OCI-LY1 (cell line): ENCODE measurements at regions not wholly inside any gene's neighbourhood (a gene's known extent, or its start where the extent isn't known, plus 50 kb on each side); places are given as distances from the start of the nearest gene placed in this dataset.

Experiments used
- H2AFZ ChIP-seq: fragments of 200-600 bp; sonication (generic), shearing (Covaris generic); 2 replicates; pipeline ENCODE4 v1.6.0; 2014; ENCODE audit warnings: antibody characterized with exemption, mild to moderate bottlenecking, low read length
- H3F3A ChIP-seq: fragments of 200-600 bp; sonication (generic), shearing (Covaris generic); 2 replicates; pipeline ENCODE4 v1.6.0; 2014; ENCODE audit warnings: mild to moderate bottlenecking, antibody characterized with exemption, low read length, moderate library complexity; ENCODE audit not compliant: insufficient read depth
- H3K27ac ChIP-seq: fragments of 200-600 bp; sonication (generic); 2 replicates; pipeline ENCODE4 v1.5.1; 2014; ENCODE audit warnings: low read length, mixed run types, mild to moderate bottlenecking, low read depth; ENCODE audit not compliant: poor library complexity, severe bottlenecking
- H3K27me3 ChIP-seq: fragments of 200-600 bp; sonication (generic); 2 replicates; pipeline ENCODE4 v1.6.0; 2014; ENCODE audit warnings: antibody characterized with exemption, mild to moderate bottlenecking, low read length, moderate library complexity; ENCODE audit not compliant: insufficient read depth
- H3K36me3 ChIP-seq: fragments of 200-600 bp; sonication (generic); 2 replicates; pipeline ENCODE4 v1.6.1; 2014; ENCODE audit warnings: mild to moderate bottlenecking, antibody characterized with exemption, low read length, moderate library complexity, mixed read lengths; ENCODE audit not compliant: insufficient read depth
- H3K4me1 ChIP-seq: fragments of 200-600 bp; sonication (generic); 2 replicates; pipeline ENCODE4 v1.5.1; 2014; ENCODE audit warnings: mild to moderate bottlenecking, low read length, moderate library complexity; ENCODE audit not compliant: insufficient read depth, severe bottlenecking
- H3K4me2 ChIP-seq: fragments of 200-600 bp; sonication (generic), shearing (Covaris generic); 2 replicates; pipeline ENCODE4 v1.6.1; 2014; ENCODE audit warnings: low read length
- H3K4me3 ChIP-seq: fragments of 200-600 bp; sonication (generic); 2 replicates; pipeline ENCODE4 v1.5.1; 2014; ENCODE audit warnings: low read length, low read depth, mild to moderate bottlenecking, mixed read lengths; ENCODE audit not compliant: poor library complexity, severe bottlenecking
- H3K79me2 ChIP-seq: fragments of 200-600 bp; shearing (Covaris generic); 2 replicates; pipeline ENCODE4 v1.6.1; 2016; ENCODE audit warnings: mixed run types, low read length, mixed read lengths; ENCODE audit not compliant: insufficient read depth
- H3K9ac ChIP-seq: fragments of 200-600 bp; sonication (generic), shearing (Covaris generic); 2 replicates; pipeline ENCODE4 v1.6.1; 2014; ENCODE audit warnings: mild to moderate bottlenecking, low read length, mixed read lengths
- H3K9me2 ChIP-seq: fragments of 200-600 bp; sonication (generic), shearing (Covaris generic); 2 replicates; pipeline ENCODE4 v1.6.1; 2014; ENCODE audit warnings: low read depth, mild to moderate bottlenecking, low read length, mixed read lengths
- H3K9me3 ChIP-seq: fragments of 200-600 bp; shearing (Covaris generic); 2 replicates; pipeline ENCODE4 v1.6.1; 2014; ENCODE audit warnings: low read length, mixed read lengths
- H4K20me1 ChIP-seq: fragments of 200-600 bp; sonication (generic), shearing (Covaris generic); 2 replicates; pipeline ENCODE4 v1.6.0; 2016; ENCODE audit warnings: mild to moderate bottlenecking, low read length; ENCODE audit not compliant: insufficient read depth
- EZH2 ChIP-seq: fragments of 200-600 bp; sonication (generic), shearing (Covaris generic); IDR thresholded peaks from 2 replicates; pipeline ENCODE4 v1.8.0; 2017; ENCODE audit warnings: borderline replicate concordance, mixed run types, mild to moderate bottlenecking, antibody characterized with exemption, low read length, moderate library complexity, mixed read lengths
- TF ChIP-seq, protein P1 (sequence below): fragments of 200-600 bp; sonication (generic), shearing (Covaris generic); IDR thresholded peaks from 2 replicates; pipeline ENCODE4 v1.5.1; 2017; ENCODE audit warnings: mild to moderate bottlenecking, antibody characterized with exemption, low read length, moderate library complexity, mixed read lengths

DNA sequence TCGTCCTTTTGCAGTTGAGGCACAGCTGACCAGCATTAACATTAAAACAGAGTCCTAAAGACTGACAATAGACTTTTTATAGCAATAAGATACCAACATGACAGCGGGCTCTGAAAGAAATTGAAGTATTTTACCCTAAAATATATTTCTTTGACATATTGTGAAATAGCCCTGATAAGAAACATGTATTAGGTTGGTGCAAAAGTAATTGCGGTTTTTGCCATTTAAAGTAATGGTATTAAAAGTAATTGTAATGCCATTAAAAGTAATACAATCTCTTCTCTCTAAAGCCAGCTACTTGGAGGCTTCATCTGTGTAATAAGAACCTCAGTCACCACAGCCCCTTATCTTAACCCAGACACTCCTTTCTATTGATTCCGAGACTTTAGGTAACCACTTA is 394.6 kb downstream of the PREX1 start:
- H3K9me2 ChIP-seq: no peaks in the 10 kb centered on the region
- no peaks in the 10 kb centered on the region for H3K9me3 ChIP-seq
- no peak overlapping the region for H3K27ac ChIP-seq
- TF ChIP-seq, protein P1, sequence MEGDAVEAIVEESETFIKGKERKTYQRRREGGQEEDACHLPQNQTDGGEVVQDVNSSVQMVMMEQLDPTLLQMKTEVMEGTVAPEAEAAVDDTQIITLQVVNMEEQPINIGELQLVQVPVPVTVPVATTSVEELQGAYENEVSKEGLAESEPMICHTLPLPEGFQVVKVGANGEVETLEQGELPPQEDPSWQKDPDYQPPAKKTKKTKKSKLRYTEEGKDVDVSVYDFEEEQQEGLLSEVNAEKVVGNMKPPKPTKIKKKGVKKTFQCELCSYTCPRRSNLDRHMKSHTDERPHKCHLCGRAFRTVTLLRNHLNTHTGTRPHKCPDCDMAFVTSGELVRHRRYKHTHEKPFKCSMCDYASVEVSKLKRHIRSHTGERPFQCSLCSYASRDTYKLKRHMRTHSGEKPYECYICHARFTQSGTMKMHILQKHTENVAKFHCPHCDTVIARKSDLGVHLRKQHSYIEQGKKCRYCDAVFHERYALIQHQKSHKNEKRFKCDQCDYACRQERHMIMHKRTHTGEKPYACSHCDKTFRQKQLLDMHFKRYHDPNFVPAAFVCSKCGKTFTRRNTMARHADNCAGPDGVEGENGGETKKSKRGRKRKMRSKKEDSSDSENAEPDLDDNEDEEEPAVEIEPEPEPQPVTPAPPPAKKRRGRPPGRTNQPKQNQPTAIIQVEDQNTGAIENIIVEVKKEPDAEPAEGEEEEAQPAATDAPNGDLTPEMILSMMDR: no peak
- TF ChIP-seq EZH2: no peak
- no peak overlapping the region for H3K4me2 ChIP-seq
- H3K27me3 ChIP-seq: peaks cover 4% of the 10 kb centered on the region; the same call in 1 of the 2 replicates
- no peak overlapping the region for H2AFZ ChIP-seq
- no peak overlapping the region for H3K4me3 ChIP-seq
- no peaks in the 10 kb centered on the region for H3K79me2 ChIP-seq
- H4K20me1 ChIP-seq: no peaks in the 10 kb centered on the region
- H3K4me1 ChIP-seq: no peaks in the 10 kb centered on the region
- no peaks in the 10 kb centered on the region for H3K36me3 ChIP-seq
- no peak overlapping the region for H3K9ac ChIP-seq
- H3F3A ChIP-seq: no peaks in the 10 kb centered on the region

DNA sequence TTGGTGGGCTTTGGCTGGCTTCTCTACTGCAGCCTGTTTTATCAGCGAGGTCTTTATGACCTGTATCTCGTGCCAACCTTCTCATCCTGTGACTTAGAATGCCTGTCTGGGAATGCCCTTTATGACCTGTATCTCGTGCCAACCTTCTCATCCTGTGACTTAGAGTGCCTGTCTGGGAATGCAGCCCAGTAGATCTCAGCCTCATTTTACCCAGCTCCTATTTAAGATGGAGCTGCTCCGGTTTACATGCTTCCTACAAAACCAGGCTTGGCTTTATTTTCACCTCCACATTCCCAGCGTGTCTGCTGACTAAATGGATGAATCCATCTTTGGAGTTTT is 395.3 kb downstream of the PREX1 start:
- Histone ChIP-seq H3K27me3 (peaks cover 4% of the 10 kb centered on the region; the same call in 1 of the 2 replicates), H3K4me1 (no peaks in the 10 kb centered on the region), H3K36me3 (no peaks in the 10 kb centered on the region), H3F3A (no peaks in the 10 kb centered on the region), H3K4me2 (no peak overlapping the region), H3K9me2 (no peaks in the 10 kb centered on the region), H4K20me1 (no peaks in the 10 kb centered on the region), H3K9ac (no peak overlapping the region), H3K27ac (no peak overlapping the region), H3K79me2 (no peaks in the 10 kb centered on the region), H3K9me3 (no peaks in the 10 kb centered on the region), H2AFZ (no peak overlapping the region), H3K4me3 (no peak overlapping the region)
- no peak for TF ChIP-seq EZH2
- TF ChIP-seq, protein P1: no peak

DNA sequence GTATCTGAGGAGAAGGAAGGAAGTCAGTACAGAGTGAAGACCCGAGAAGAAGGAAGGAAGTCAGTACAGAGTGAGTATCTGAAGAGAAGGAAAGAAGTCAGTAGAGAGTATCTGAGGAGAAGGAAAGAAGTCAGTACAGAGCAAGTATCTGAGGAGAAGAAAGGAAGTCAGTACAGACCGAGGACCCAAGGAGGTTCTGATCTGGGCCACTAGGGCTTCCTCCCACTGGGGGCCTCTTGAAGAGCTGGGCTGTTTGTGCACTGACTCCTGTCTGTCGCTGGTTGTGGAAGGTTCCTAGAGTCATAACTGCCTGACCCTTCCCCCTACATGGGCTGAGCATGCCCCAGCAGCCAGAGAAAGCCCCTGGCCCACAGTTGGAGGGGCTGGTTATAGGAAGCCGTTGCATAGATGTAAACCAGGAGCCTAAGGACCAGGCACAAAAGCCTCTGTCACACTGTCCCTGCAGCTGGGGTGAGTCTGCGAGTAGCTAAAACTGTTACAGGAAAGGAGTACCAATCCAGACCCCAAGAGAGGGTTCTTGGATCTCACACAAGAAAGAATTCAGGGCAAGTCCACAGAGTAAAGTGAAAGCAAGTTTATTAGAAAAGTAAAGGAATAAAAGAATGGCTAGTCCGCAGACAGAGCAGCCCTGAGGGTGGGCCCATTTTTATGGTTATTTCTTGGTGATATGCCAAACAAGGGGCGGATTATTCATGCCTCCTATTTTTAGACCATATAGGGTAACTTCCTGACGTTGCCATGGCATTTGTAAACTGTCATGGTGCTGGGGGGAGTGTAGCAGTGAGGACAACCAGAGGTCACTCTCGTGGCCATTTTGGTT is 395.9 kb downstream of the PREX1 start:
- Histone ChIP-seq H4K20me1 (no peaks in the 10 kb centered on the region), H3K27ac (no peak overlapping the region), H3K79me2 (no peaks in the 10 kb centered on the region), H2AFZ (no peak overlapping the region), H3K36me3 (no peaks in the 10 kb centered on the region), H3K9me3 (no peaks in the 10 kb centered on the region), H3K4me1 (no peaks in the 10 kb centered on the region), H3K4me3 (no peak overlapping the region), H3F3A (no peaks in the 10 kb centered on the region), H3K9ac (no peak overlapping the region), H3K9me2 (no peaks in the 10 kb centered on the region), H3K4me2 (no peak overlapping the region), H3K27me3 (peaks cover 4% of the 10 kb centered on the region; the same call in 1 of the 2 replicates)
- TF ChIP-seq, protein P1: no peak
- TF ChIP-seq EZH2: no peak
